IMR-90 (cell line): ENCODE measurements at regions not wholly inside any gene's neighbourhood (a gene's known extent, or its start where the extent isn't known, plus 50 kb on each side); places are given as distances from the start of the nearest gene placed in this dataset.

Experiments used
- CEBPB ChIP-seq: IDR thresholded peaks from 2 replicates; pipeline ENCODE4 v1.6.1; 2012; ENCODE audit warnings: low read depth, low read length, improper control_type of control experiment
- CTCF ChIP-seq: conservative IDR thresholded peaks from 2 replicates; pipeline ENCODE4 v1.5.1; 2012; ENCODE audit warnings: mild to moderate bottlenecking, low read depth, low read length, improper control_type of control experiment
- FOS ChIP-seq: fragments of 150-350 bp; IDR thresholded peaks from 2 replicates; pipeline ENCODE4 v1.6.1; 2016; ENCODE audit warnings: low read depth, low read length

- TF ChIP-seq CTCF (no peak), CEBPB (no peak), FOS (no peak)
These were observed 439.6 kb upstream of the LRFN5 start for GRCh38 chr14:41167040-41167439.
